ENCODE measurements at regions not wholly inside any gene's neighbourhood (a gene's known extent, or its start where the extent isn't known, plus 50 kb on each side); places are given as distances from the start of the nearest gene placed in this dataset.

- no peak for DNase-seq
These were observed 266.1 kb downstream of the NDUFS4 start for GRCh38 chr5:53826504-53826903.

DNA sequence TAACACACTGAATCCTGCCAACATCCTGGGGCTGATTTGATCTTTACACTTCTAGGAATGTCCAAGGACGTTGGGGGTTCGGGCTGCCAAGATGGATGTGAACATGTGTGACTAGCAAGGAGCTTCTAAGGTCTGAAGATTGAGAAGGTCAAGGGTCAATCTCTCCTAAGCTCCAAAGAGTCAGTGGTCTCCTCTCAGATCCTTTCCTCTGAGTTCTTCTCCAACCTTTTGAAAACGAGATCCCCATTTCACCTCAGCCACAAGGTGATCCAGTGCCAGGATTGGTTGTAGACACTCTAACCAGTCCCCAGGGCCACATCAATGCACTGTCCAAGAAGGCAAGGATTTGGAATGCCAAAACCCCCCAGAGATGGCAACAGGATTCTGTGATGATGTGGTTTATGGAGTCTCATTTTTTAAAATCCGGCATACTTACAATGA lies 266.8 kb downstream of the NDUFS4 start:
- no peak for DNase-seq

- no peak for DNase-seq
These were observed 271.1 kb downstream of the NDUFS4 start for GRCh38 chr5:53831496-53831895.
